ENCODE measurements at regions not wholly inside any gene's neighbourhood (a gene's known extent, or its start where the extent isn't known, plus 50 kb on each side); places are given as distances from the start of the nearest gene placed in this dataset.
A peak's percentile ranks its signal among the peaks of the same experiment; 100 is the strongest.

DNA sequence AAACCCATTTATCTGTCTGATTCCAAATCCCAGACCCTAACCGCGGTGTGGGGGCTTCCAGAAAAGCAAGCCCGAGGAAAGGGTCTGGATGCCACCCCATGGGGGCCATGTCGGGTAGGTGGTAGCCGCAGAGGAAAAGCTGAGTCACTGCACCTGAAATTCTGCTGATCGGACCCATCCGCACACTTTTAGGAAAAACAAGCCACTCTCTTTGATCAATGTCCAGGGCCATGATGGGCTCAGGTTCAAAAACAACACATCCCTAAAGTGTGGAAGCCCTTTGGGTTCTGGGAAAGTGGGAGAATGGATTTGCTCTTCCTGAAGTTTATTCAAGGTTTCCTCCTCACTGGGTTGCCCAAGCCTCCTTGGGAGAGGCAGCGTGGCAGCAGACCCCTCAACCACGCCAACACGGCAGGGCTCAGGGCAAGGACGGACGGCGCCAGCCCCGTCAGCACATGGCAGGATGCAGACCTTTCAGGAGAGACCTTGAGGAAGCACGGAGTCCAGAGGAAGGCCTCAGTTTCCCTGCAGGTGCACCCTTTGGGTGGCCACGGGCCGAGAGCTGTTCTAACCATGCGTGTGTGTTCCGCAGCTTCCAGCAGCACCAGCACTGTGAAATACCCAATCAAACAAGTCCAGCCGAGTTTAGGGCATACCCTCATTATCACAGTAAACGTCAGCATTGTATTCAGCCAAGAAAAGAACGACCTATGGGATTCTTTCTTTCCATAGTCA lies 367.0 kb downstream of the FOXL1 start:
- no peaks in the 10 kb centered on the region for H3K27me3 ChIP-seq
- intact Hi-C loops (cut with DNase I), result no loop called here
- peaks cover 0 to 4% (median 0%) of the 10 kb centered on the region in 12 donors for H3K4me1 ChIP-seq
- H3K36me3 ChIP-seq, result no peaks in the 10 kb centered on the region
- TF ChIP-seq, protein P1, sequence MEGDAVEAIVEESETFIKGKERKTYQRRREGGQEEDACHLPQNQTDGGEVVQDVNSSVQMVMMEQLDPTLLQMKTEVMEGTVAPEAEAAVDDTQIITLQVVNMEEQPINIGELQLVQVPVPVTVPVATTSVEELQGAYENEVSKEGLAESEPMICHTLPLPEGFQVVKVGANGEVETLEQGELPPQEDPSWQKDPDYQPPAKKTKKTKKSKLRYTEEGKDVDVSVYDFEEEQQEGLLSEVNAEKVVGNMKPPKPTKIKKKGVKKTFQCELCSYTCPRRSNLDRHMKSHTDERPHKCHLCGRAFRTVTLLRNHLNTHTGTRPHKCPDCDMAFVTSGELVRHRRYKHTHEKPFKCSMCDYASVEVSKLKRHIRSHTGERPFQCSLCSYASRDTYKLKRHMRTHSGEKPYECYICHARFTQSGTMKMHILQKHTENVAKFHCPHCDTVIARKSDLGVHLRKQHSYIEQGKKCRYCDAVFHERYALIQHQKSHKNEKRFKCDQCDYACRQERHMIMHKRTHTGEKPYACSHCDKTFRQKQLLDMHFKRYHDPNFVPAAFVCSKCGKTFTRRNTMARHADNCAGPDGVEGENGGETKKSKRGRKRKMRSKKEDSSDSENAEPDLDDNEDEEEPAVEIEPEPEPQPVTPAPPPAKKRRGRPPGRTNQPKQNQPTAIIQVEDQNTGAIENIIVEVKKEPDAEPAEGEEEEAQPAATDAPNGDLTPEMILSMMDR (IDR thresholded peaks at IDR 0.05), result no peak
- TF ChIP-seq POLR2A (IDR thresholded peaks at IDR 0.05), result no peak
- H3K4me3 ChIP-seq, result no peak overlapping the region
- WGBS, 4 donors, result 87 to 92% (median 89%) methylated on average over 16 to 22 of the region's 22 CpGs
- H3K27ac ChIP-seq, result no peak overlapping the region
- peaks cover 0 to 4% (median 0%) of the 10 kb centered on the region in 12 donors for H3K9me3 ChIP-seq
- DNase-seq, result no peak
- no peak for ATAC-seq

DNA sequence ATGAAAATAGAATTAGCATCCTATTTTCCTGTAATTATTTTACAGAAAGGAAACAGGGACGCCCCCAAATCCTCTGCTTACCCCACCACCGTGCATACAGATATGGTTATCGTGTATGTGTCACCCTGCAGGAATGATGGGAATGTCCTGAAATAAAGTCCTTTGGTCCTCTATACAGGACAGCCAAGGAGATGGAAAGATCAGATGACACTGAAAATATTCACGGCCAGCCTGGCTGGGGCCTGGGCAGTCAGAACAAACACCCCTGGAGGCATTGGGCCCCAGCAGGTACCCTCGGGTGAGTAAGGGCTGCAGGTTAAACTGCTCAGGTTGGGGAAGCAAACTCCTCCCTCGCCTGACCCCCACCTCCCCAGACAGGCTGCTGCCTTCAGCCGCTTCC lies 368.0 kb downstream of the FOXL1 start:
- WGBS, 4 donors, result 43 to 48% (median 46%) methylated on average over 7 of the region's 7 CpGs
- Histone ChIP-seq H3K9me3 (no peaks in the 10 kb centered on the region), H3K27ac (no peak overlapping the region), H3K36me3 (no peaks in the 10 kb centered on the region), H3K27me3 (no peaks in the 10 kb centered on the region), H3K4me3 (no peak overlapping the region), H3K4me1 (peaks cover 0 to 4% (median 0%) of the 10 kb centered on the region in 12 donors)
- peak in 1 of 4 donors; percentile 9 for ATAC-seq
- no peak for DNase-seq
- intact Hi-C loops (cut with DNase I), result no loop called here
- TF ChIP-seq, protein P1 (IDR thresholded peaks at IDR 0.05), result no peak
- TF ChIP-seq POLR2A (IDR thresholded peaks at IDR 0.05), result no peak

DNA sequence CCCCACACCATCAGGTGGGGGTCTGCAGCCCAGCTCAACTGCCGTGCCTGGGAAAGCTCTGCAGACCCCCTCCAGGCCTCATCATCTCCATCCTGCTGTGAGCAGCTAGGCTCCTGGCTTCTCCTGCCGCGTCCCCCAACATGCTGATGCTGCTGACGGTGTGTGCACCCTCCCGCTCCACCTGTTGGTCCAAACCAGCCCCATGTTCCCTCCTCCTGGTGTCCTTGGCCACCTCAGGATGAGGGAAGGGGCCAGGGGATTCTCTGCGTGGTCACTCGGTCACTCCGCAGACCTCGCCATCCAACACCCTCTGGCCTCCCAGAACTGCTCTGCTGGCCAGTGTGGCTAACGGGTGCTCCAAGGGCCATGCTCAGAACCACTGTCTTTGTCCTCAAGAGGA lies 368.6 kb downstream of the FOXL1 start:
- intact Hi-C loops (cut with DNase I), result no loop called here
- no peak for DNase-seq
- no peaks in the 10 kb centered on the region for H3K36me3 ChIP-seq
- no peaks in the 10 kb centered on the region for H3K9me3 ChIP-seq
- no peak overlapping the region for H3K4me3 ChIP-seq
- TF ChIP-seq, protein P1 (IDR thresholded peaks at IDR 0.05), result no peak
- H3K27me3 ChIP-seq, result no peaks in the 10 kb centered on the region
- no peak overlapping the region for H3K27ac ChIP-seq
- whole genome bisulfite sequencing, 4 donors, result 96 to 97% (median 97%) methylated on average over 9 to 10 of the region's 10 CpGs
- no peak for ATAC-seq
- H3K4me1 ChIP-seq, result peaks cover 0 to 4% (median 0%) of the 10 kb centered on the region in 12 donors

DNA sequence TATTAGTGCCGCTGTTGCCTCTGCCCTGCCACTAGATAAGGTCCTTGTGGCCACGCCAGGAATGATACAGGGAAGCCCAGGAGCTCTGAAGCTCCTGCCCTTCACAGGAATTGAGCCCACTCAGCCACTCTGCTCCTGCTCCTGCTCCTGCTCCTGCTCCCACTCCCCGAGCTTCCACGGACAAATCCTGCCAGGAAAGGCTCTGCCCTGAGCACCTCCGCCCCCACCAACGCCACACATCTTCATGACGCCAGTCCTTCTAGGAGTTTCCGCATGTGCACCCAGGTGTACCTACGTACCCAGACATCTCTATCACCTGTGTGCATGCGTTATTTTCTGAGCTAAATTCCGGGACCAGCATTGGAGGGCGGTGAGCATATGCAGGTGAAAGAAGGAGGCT lies 369.1 kb downstream of the C16orf95 start:
- Histone ChIP-seq H3K4me1 (peaks cover 0 to 4% (median 0%) of the 10 kb centered on the region in 12 donors), H3K27me3 (no peaks in the 10 kb centered on the region), H3K9me3 (no peaks in the 10 kb centered on the region), H3K36me3 (no peaks in the 10 kb centered on the region), H3K27ac (no peak overlapping the region), H3K4me3 (no peak overlapping the region)
- DNase-seq, result no peak
- TF ChIP-seq POLR2A (IDR thresholded peaks at IDR 0.05), result no peak
- TF ChIP-seq, protein P1 (IDR thresholded peaks at IDR 0.05), result no peak
- no peak for ATAC-seq
- intact Hi-C loops (cut with DNase I), result no loop called here
- 81 to 92% (median 90%) methylated on average over 12 of the region's 12 CpGs for WGBS, 4 donors

Measured in heart left ventricle (tissue), 16 donors.